ENCODE measurements at regions not wholly inside any gene's neighbourhood (a gene's known extent, or its start where the extent isn't known, plus 50 kb on each side); places are given as distances from the start of the nearest gene placed in this dataset.

- TF ChIP-seq CTCF (conservative IDR thresholded peaks at IDR 0.05) (no peak), ZFX (IDR thresholded peaks at IDR 0.05) (no peak)
Observed at GRCh38 chr1:83716641-83717040, 282.3 kb downstream of the TTLL7 start.

Measured in C4-2B (cell line).